ENCODE measurements at regions not wholly inside any gene's neighbourhood (a gene's known extent, or its start where the extent isn't known, plus 50 kb on each side); places are given as distances from the start of the nearest gene placed in this dataset.

DNA sequence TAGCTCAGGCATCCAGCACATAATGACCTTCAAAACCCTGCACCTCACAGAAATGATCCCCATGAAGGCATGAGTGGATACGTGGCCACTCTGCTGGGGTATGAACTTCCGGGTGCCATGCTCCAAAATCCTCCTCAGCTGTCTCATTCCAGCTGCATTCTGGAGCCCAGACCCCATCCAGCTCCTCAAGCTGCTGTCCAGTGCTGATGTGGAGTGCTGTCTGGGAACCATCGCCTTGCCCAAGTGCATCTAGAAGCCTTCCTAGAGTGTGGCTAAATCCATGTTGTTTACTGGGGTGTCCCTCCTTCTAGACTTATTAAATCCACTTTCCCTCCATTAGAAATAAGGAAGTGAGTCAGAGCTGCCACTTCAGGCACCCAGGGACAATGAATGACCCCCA lies 130.8 kb upstream of the PTPRT start:
- no peak overlapping the region for H3K4me3 ChIP-seq (ENCODE audit: low read depth, poor library complexity, severe bottlenecking)
- no peak for TF ChIP-seq POLR2A (IDR thresholded peaks at IDR 0.05)
- TF ChIP-seq, protein P1, sequence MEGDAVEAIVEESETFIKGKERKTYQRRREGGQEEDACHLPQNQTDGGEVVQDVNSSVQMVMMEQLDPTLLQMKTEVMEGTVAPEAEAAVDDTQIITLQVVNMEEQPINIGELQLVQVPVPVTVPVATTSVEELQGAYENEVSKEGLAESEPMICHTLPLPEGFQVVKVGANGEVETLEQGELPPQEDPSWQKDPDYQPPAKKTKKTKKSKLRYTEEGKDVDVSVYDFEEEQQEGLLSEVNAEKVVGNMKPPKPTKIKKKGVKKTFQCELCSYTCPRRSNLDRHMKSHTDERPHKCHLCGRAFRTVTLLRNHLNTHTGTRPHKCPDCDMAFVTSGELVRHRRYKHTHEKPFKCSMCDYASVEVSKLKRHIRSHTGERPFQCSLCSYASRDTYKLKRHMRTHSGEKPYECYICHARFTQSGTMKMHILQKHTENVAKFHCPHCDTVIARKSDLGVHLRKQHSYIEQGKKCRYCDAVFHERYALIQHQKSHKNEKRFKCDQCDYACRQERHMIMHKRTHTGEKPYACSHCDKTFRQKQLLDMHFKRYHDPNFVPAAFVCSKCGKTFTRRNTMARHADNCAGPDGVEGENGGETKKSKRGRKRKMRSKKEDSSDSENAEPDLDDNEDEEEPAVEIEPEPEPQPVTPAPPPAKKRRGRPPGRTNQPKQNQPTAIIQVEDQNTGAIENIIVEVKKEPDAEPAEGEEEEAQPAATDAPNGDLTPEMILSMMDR (IDR thresholded peaks at IDR 0.05): no peak
- peak in 1 of 2 donors; percentile 46 for DNase-seq (ENCODE audit: low spot score in 2 of 2)
- intact Hi-C loops (cut with DNase I; ENCODE audit: low total_unique reads): no loop called here
- WGBS, 2 donors: 66 to 81% methylated on average over 3 of the region's 3 CpGs

DNA sequence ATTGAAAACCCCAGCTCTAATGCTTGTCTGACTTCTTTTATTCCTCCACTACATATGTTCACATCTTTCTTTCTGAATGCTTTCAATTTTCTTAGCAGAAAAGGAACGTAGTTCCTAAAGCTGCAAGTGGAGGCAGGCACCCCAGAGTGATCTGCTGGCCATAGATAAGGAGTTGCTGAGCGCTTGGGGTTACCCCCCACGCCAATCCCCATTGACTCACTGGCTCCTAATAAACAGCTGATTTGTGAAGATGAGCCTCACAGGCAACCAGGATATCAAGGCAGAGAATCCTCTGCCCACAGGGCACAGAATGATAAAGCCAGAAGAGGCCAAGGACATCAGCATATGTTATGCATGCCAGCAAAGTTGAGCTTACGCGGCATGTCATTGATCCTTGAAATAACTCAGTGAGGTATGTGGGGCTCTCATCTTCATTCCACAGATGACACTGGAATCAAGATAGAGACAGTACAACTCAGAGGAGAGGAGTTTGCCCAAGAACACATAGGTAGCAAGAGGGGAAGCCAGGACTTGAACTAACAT lies 129.1 kb upstream of the PTPRT start:
- WGBS, 2 donors: 66 to 67% methylated on average over 5 of the region's 5 CpGs
- TF ChIP-seq POLR2A (IDR thresholded peaks at IDR 0.05): no peak
- TF ChIP-seq, protein P1 (IDR thresholded peaks at IDR 0.05): no peak

DNA sequence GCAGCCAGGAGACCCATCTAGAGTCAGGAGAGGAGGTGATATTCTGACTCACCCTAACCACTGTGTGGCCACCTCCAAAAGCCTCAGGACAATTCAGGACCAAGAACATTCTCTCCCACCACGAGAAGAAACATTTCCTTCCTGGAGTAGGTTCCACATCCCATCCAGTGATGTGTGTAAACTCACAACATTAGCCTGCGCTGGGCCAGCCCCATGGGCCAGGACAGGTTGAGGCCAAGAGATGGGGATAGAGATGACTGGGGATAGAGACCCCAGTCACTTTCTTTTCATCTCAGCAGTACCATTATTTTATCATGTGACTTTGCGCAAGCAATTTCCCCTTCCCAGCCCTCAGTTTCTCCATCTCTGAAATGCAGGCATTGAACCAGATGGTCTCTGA lies 126.6 kb upstream of the PTPRT start:
- TF ChIP-seq POLR2A (IDR thresholded peaks at IDR 0.05): no peak
- TF ChIP-seq, protein P1 (IDR thresholded peaks at IDR 0.05): no peak
- 74 to 85% methylated on average over 3 of the region's 3 CpGs for WGBS, 2 donors
- no peak overlapping the region for H3K4me3 ChIP-seq (ENCODE audit: low read depth, poor library complexity, severe bottlenecking)
- peak in 1 of 2 donors; percentile 59 for DNase-seq (ENCODE audit: low spot score in 2 of 2)
- intact Hi-C loops (cut with DNase I; ENCODE audit: low total_unique reads): no loop called here

More for the DNA sequence above, 129.1 kb upstream of the PTPRT start:
- H3K4me3 ChIP-seq (ENCODE audit: low read depth, poor library complexity, severe bottlenecking): no peak overlapping the region
- intact Hi-C loops (cut with DNase I; ENCODE audit: low total_unique reads): no loop called here
- DNase-seq (ENCODE audit: low spot score in 2 of 2): peak in 1 of 2 donors; percentile 14

DNA sequence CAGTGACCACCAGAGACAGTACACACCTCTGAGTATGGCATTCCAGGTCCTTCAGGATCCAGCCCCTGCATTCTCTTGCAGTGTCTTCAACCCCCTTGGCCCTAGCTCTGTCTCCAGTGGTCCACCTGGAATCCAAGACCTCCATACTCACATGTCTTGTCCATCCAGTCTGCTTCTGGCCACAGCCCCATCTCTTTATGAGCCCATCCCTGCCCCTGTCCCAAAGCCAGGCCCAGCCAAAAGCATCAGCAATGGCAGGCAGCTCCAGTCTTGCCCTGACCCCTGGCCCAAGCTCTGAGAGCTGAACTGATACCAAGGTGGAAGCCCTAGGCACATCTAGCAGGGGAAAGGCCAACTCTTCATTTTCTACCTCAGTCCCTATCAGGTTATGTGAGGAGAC lies 119.6 kb upstream of the PTPRT start:
- TF ChIP-seq, protein P1 (IDR thresholded peaks at IDR 0.05): no peak
- no peak for TF ChIP-seq POLR2A (IDR thresholded peaks at IDR 0.05)
- intact Hi-C loops (cut with DNase I; ENCODE audit: low total_unique reads): no loop called here
- H3K4me3 ChIP-seq (ENCODE audit: low read depth, poor library complexity, severe bottlenecking): no peak overlapping the region
- DNase-seq (ENCODE audit: low spot score in 2 of 2): peak in 1 of 2 donors; percentile 62

DNA sequence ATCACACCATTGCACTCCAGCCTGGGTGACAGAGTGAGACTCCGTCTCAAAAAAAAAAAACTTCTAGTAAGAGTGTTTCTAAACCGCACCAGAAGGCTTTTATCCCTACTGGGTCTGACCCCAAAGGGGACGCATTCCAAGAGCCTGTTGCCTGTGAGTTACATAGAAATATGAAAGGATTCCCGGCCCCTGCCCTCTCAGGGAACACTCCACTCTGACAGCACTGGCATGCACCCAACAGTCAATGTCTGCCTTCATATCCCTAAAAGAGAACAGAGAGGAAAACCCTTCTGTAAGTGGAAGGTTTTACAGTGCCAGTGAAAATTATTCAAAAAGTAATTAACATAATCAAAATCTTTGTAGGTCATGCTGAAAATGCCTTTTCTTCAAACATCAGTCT lies 117.1 kb upstream of the PTPRT start:
- WGBS, 2 donors: 72 to 76% methylated on average over 4 of the region's 4 CpGs
- H3K4me3 ChIP-seq (ENCODE audit: low read depth, poor library complexity, severe bottlenecking): no peak overlapping the region
- peak in 1 of 2 donors; percentile 43 for DNase-seq (ENCODE audit: low spot score in 2 of 2)
- intact Hi-C loops (cut with DNase I; ENCODE audit: low total_unique reads): no loop called here
- no peak for TF ChIP-seq POLR2A (IDR thresholded peaks at IDR 0.05)
- TF ChIP-seq, protein P1 (IDR thresholded peaks at IDR 0.05): no peak

DNA sequence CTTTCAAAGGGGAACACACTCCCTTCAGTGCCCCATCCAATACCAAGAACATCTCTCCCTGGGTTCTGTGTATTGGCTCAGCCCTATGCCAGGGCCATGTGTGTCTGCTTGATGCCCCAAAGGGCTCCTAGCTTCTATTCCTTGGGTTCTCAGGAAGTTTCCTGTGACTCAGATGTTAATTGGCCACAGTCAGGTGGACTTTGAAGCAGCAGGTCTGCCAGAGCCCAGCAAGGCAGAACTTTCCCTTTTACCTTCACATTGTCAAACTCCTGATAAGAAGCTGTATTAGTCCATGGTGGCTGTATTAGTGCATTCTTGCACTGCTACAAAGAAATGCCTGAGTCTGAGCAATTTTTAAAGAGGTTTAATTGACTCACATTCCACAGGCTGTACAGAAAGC lies 116.0 kb upstream of the PTPRT start:
- TF ChIP-seq POLR2A (IDR thresholded peaks at IDR 0.05): no peak
- DNase-seq (ENCODE audit: low spot score in 2 of 2): peak in 1 of 2 donors; percentile 2
- intact Hi-C loops (cut with DNase I; ENCODE audit: low total_unique reads): no loop called here
- H3K4me3 ChIP-seq (ENCODE audit: low read depth, poor library complexity, severe bottlenecking): no peak overlapping the region

Data from lower leg skin (tissue), 4 donors.